CD4-positive, alpha-beta T cell treated with Interleukin-10 for 1 hour (primary cell): ENCODE measurements at regions not wholly inside any gene's neighbourhood (a gene's known extent, or its start where the extent isn't known, plus 50 kb on each side); places are given as distances from the start of the nearest gene placed in this dataset.

ENCODE experiments used
- DNase-seq: peaks from one replicate; pipeline ENCODE4 v3.0.0-alpha.2; 2020

- peak; percentile 6 for DNase-seq
Observed at GRCh38 chr12:40622246-40622838, 69.9 kb upstream of the CNTN1 start.

DNA sequence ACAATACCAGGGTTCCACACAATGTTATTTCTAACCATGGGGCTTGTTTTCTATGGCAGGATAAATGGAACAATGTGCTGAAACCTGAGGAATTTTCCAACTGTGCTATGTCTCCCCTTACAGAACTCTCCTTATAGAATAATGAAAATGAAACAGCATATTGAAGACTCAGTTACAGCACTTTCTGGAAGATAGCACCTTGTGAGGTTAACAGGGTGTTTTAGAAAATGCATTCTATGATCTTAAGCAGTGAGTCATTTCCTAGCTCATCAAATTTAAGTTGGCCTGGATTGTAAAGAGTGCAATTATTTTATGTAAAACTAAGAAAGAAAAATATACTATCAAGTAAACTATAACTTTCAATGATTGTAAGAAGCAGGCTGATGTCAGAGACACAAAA is 60.1 kb upstream of the CNTN1 start:
- no peak for DNase-seq

DNA sequence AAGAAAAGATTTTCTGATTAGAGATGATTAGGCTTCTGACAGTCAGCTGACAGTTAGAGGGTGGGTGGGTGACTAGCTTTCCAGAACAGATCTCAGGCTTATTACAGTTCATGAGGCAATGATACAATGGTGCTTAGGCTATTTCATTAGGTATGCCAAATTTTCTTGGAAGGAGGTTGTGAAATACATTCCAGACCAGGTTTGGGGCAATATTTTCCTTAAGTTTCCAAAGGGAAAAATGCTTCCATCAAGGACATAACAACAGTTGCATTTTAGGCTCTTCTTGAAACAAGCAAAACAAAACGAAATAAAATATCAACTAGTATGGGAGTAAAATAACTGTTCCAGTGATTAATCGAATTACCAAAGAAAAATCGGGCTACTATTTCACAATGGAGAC is 59.3 kb upstream of the CNTN1 start:
- no peak for DNase-seq

- DNase-seq, result no peak
Observed at GRCh38 chr12:40634517-40635131, 57.6 kb upstream of the CNTN1 start.

DNA sequence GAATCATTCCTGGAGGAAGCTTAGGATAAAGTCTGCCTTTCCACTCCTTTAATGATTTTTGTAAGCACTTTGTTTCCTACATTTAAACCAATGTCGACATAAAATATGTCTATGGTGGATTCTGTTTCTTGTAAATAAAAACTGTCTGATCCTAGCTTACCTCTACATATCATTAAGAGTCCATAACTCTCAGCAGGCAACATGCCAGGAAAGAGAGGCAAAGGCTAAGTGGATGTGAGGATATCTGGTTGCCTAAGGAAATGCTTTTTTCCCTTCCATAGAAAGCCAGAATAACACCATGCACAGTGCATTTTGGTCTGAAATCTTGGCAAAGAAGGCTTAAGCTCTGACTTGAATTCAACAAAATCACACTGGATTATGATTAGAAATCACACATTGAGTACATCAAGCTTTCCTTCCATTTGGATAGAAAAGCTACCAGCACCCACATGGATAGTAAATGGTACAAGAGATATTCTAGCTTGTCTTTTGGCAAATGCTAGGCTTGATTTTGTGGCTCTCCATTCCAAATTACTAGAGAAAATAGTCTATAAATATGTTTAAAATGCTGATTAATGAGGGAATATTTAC is 57.0 kb upstream of the CNTN1 start:
- DNase-seq, result no peak
